ENCODE measurements at regions not wholly inside any gene's neighbourhood (a gene's known extent, or its start where the extent isn't known, plus 50 kb on each side); places are given as distances from the start of the nearest gene placed in this dataset.

DNA sequence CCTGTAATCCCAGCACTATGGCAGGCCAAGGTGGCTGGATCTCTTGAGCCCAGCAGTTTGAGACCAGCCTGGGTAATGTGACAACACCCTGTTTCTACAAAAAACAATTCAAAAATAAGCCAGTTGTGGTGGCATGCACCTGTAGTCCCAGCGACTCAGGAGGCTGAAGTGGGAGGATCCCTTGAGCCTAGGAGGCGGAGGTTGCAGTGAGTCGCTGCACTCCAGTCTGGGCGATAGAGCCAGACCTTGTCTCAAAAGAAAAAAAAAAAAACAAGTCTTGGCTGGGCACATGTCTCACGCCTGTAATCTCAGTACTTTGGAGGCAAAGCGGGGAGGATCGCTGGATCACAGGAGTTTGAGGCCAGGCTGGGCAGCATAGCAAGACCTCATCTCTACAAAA, 74.6 kb upstream of the PDSS1 start:
- ChIA-PET POLR2A (no interaction called here), CTCF (ENCODE audit: low intra/inter-chr PET ratio) (no interaction called here)
- peaks cover 0 to 6% of the 10 kb centered on the region in 2 experiments; a peak in 2 of 5 replicates for H3K4me1 ChIP-seq (replicated peaks in 1 of 2; ENCODE audit: control insufficient read depth in 2 of 2, insufficient read depth in 2 of 2, low read length in 2 of 2)
- no TSS peak for BruUV-seq (replicated peaks)
- no peak overlapping the region for H3K9ac ChIP-seq (ENCODE audit: insufficient read depth in 1 of 2, low read depth in 2 of 2, low read length in 2 of 2)
- intact Hi-C loops (cut with micrococcal nuclease) (loop anchor here (10.0 kb wide), 1 partner anchor 722 kb away; no protein-coding TSS in a partner anchor), in situ Hi-C loops (cut with MboI) (no loop called here)
- no peaks in the 10 kb centered on the region for H3K9me3 ChIP-seq (replicated peaks; ENCODE audit: control insufficient read depth, insufficient read depth, low read depth, low read length)
- H3K4me2 ChIP-seq (ENCODE audit: insufficient read depth, low read length) = no peak overlapping the region
- no peaks in the 10 kb centered on the region for H4K20me1 ChIP-seq (replicated peaks; ENCODE audit: control insufficient read depth, insufficient read depth, low read length)
- WGBS (ENCODE audit: insufficient coverage, low coverage, missing lambda C conversion rate) = 0% methylated on average over 6 of the region's 7 CpGs
- no peak for FAIRE-seq
- no peak; the same call in 2 of the 3 replicates for ATAC-seq
- no peak for TF ChIP-seq MAX (CRISPR knock-in tag; IDR thresholded peaks at IDR 0.05)
- H3K79me2 ChIP-seq (ENCODE audit: control insufficient read depth, insufficient read depth, low read length) = no peaks in the 10 kb centered on the region
- no peaks in the 10 kb centered on the region for H3K36me3 ChIP-seq (ENCODE audit: control insufficient read depth, insufficient read depth, low read length)
- H3K27ac ChIP-seq (ENCODE audit: extremely low read depth, low read depth, low read length) = no peak overlapping the region
- no peak overlapping the region for H3K4me3 ChIP-seq
- no peaks in the 10 kb centered on the region for H3K9me1 ChIP-seq (ENCODE audit: control insufficient read depth, insufficient read depth, low read length)
- peaks cover 23 to 24% of the 10 kb centered on the region in 2 experiments for H3K27me3 ChIP-seq (ENCODE audit: control insufficient read depth in 2 of 2, insufficient read depth in 2 of 2, low read length in 2 of 2)
- DNase-seq (ENCODE audit: extremely low read depth in 1 of 4, low spot score in 3 of 4) = no peak
- H2AFZ ChIP-seq (ENCODE audit: low read depth, low read length) = no peak overlapping the region

- WGBS (ENCODE audit: insufficient coverage, low coverage, missing lambda C conversion rate) = 2% methylated on average over 3 of the region's 3 CpGs
- DNase-seq (ENCODE audit: extremely low read depth in 1 of 4, low spot score in 3 of 4) (no peak), ATAC-seq (no peak), FAIRE-seq (no peak)
- Histone ChIP-seq H3K9ac (ENCODE audit: insufficient read depth in 1 of 2, low read depth in 2 of 2, low read length in 2 of 2) (no peak overlapping the region), H3K9me3 (replicated peaks; ENCODE audit: control insufficient read depth, insufficient read depth, low read depth, low read length) (no peaks in the 10 kb centered on the region), H3K9me1 (ENCODE audit: control insufficient read depth, insufficient read depth, low read length) (no peaks in the 10 kb centered on the region), H3K4me2 (ENCODE audit: insufficient read depth, low read length) (no peak overlapping the region), H2AFZ (ENCODE audit: low read depth, low read length) (no peak overlapping the region), H3K4me1 (replicated peaks in 1 of 2; ENCODE audit: control insufficient read depth in 2 of 2, insufficient read depth in 2 of 2, low read length in 2 of 2) (peaks cover 0 to 6% of the 10 kb centered on the region in 2 experiments; a peak in 2 of 5 replicates), H3K36me3 (ENCODE audit: control insufficient read depth, insufficient read depth, low read length) (no peaks in the 10 kb centered on the region), H3K79me2 (ENCODE audit: control insufficient read depth, insufficient read depth, low read length) (no peaks in the 10 kb centered on the region), H3K4me3 (no peak overlapping the region), H3K27me3 (ENCODE audit: control insufficient read depth in 2 of 2, insufficient read depth in 2 of 2, low read length in 2 of 2) (peaks cover 21 to 23% of the 10 kb centered on the region in 2 experiments), H4K20me1 (replicated peaks; ENCODE audit: control insufficient read depth, insufficient read depth, low read length) (no peaks in the 10 kb centered on the region), H3K27ac (ENCODE audit: extremely low read depth, low read depth, low read length) (no peak overlapping the region)
- ChIA-PET POLR2A (interaction anchor here (0.6 kb wide), 1 partner anchor 381 kb away, joined by 3 read pairs; no protein-coding TSS in a partner anchor), CTCF (ENCODE audit: low intra/inter-chr PET ratio) (no interaction called here)
- TF ChIP-seq FOSL1 (tag; conservative IDR thresholded peaks at IDR 0.05) (0 out of 2 replicates have a peak, but pooled peaks have one; percentile 34), ZNF589 (CRISPR knock-in tag; IDR thresholded peaks at IDR 0.05; ENCODE audit: low read depth) (no peak)
- BruUV-seq (replicated peaks) = no TSS peak
- in situ Hi-C loops (cut with MboI) = no loop called here
- intact Hi-C loops (cut with micrococcal nuclease) = loop anchor here (10.0 kb wide), 1 partner anchor 721 kb away; no protein-coding TSS in a partner anchor
These were observed 73.5 kb upstream of the PDSS1 start for GRCh38 chr10:26624006-26624405.

Measured in K562 (cell line).